ENCODE measurements at regions not wholly inside any gene's neighbourhood (a gene's known extent, or its start where the extent isn't known, plus 50 kb on each side); places are given as distances from the start of the nearest gene placed in this dataset.

DNA sequence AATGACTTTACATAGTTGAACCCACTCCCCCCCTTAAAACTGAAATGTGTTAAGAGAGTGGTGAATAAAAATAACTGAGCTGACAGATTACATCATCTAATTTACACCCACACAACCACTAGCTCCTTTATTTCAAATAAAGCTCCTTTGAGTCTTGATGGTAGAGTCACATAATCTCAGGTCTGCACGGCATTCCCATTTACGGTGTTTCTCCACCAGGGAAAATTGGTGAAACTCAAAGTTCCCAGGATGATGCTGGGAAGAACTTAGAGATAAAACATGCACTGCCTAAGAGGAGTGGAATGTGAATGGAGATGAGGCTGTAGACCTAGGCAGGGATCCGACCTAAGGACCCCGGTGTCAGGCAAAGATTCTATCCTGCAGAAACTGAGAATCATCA lies 727.8 kb upstream of the ADAMTS5 start:
- Histone ChIP-seq H3K27ac (no peak overlapping the region), H3K4me3 (no peak overlapping the region), H3K9me3 (no peaks in the 10 kb centered on the region), H3K36me3 (no peaks in the 10 kb centered on the region), H3K4me1 (no peaks in the 10 kb centered on the region), H3K27me3 (no peaks in the 10 kb centered on the region)
- TF ChIP-seq, protein P1, sequence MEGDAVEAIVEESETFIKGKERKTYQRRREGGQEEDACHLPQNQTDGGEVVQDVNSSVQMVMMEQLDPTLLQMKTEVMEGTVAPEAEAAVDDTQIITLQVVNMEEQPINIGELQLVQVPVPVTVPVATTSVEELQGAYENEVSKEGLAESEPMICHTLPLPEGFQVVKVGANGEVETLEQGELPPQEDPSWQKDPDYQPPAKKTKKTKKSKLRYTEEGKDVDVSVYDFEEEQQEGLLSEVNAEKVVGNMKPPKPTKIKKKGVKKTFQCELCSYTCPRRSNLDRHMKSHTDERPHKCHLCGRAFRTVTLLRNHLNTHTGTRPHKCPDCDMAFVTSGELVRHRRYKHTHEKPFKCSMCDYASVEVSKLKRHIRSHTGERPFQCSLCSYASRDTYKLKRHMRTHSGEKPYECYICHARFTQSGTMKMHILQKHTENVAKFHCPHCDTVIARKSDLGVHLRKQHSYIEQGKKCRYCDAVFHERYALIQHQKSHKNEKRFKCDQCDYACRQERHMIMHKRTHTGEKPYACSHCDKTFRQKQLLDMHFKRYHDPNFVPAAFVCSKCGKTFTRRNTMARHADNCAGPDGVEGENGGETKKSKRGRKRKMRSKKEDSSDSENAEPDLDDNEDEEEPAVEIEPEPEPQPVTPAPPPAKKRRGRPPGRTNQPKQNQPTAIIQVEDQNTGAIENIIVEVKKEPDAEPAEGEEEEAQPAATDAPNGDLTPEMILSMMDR (IDR thresholded peaks at IDR 0.05) = no peak
- no peak for DNase-seq (ENCODE audit: low spot score in 2 of 2)
- intact Hi-C loops (cut with DNase I) = no loop called here

DNA sequence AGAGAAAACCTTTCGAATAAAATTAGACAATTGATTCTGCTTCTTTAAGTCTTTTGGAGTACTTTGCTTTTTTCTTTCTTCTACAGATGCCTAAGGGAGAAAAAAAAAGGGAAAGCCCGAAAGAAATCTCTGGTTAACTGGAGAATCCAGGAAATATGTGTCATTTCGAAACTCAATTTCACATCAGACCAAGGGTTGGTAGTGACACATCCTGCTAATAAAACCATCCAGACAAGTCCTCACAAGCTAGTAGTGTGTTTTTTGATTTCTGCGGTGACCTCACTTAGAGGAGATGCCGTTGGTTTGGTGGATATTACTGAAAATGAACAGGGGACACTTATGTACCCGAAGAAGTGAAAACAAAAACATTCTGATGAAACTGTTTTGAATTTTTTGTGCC lies 726.5 kb upstream of the ADAMTS5 start:
- Histone ChIP-seq H3K4me1 (no peaks in the 10 kb centered on the region), H3K9me3 (no peaks in the 10 kb centered on the region), H3K36me3 (no peaks in the 10 kb centered on the region), H3K27ac (no peak overlapping the region), H3K4me3 (no peak overlapping the region), H3K27me3 (no peaks in the 10 kb centered on the region)
- intact Hi-C loops (cut with DNase I) = no loop called here
- DNase-seq (ENCODE audit: low spot score in 2 of 2) = no peak
- TF ChIP-seq, protein P1 (IDR thresholded peaks at IDR 0.05) = no peak

DNA sequence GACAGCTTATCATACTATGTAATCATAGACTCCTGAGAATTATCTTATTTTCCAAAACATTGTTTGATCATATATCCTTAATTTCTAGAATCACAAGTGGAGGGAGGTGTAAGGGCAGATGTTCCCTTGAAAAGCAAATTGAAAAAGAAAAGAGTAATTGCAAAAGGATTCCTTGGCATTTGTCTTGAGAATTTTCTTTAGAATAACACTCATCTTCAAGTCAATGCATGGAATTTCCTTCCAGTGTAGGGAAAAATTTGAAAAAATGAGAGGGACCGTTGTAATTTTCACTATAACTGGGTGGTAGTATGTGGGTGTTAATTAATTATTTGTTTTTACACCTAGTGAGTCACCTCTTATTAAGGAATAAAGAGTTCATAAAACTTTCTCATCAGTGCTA lies 724.6 kb upstream of the ADAMTS5 start:
- Histone ChIP-seq H3K36me3 (no peaks in the 10 kb centered on the region), H3K27ac (no peak overlapping the region), H3K4me1 (no peaks in the 10 kb centered on the region), H3K4me3 (no peak overlapping the region), H3K27me3 (no peaks in the 10 kb centered on the region), H3K9me3 (no peaks in the 10 kb centered on the region)
- intact Hi-C loops (cut with DNase I) = no loop called here
- no peak for DNase-seq (ENCODE audit: low spot score in 2 of 2)
- TF ChIP-seq, protein P1 (IDR thresholded peaks at IDR 0.05) = no peak

DNA sequence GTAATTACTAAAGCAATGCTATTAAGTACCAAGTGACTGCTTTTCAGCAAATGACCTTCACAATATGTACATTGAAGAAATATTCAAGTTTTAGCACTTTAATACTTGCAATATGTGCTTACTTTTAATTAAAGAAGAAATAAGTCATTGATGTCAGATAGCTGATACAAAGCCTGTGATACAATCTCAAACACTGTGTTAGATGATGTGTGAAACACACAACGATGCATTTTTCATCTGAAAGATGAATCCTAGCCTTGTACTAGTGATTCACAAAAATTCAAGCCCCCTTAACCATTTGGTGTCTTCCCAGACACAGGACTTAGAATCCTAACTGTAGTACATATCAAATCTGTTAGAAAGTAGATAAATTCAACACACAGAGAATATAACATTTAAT lies 724.1 kb upstream of the ADAMTS5 start:
- Histone ChIP-seq H3K27ac (no peak overlapping the region), H3K4me1 (no peaks in the 10 kb centered on the region), H3K4me3 (no peak overlapping the region), H3K36me3 (no peaks in the 10 kb centered on the region), H3K9me3 (no peaks in the 10 kb centered on the region), H3K27me3 (no peaks in the 10 kb centered on the region)
- TF ChIP-seq, protein P1 (IDR thresholded peaks at IDR 0.05) = no peak
- intact Hi-C loops (cut with DNase I) = no loop called here
- DNase-seq (ENCODE audit: low spot score in 2 of 2) = no peak

DNA sequence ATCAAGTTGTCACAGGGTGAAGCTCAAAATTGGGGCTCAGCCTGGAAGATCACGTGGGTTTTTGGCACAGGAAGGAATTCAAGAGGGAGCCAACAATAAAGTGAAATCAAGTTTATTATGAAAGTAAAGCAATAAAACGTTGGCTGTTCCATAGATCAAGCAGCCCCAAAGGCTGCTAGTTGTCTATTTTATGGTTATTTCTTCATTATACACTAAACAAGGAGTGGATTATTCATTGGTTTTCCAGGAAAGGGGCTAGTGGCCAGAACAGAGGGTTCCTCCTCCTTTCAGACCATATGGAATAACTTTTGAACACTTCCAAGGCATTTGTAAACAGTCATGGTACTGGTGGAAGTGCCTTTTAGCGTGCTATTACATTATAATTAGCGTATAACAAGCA lies 723.5 kb upstream of the ADAMTS5 start:
- DNase-seq (ENCODE audit: low spot score in 2 of 2) = no peak
- TF ChIP-seq, protein P1 (IDR thresholded peaks at IDR 0.05) = no peak
- Histone ChIP-seq H3K4me1 (no peaks in the 10 kb centered on the region), H3K9me3 (no peaks in the 10 kb centered on the region), H3K27ac (no peak overlapping the region), H3K4me3 (no peak overlapping the region), H3K36me3 (no peaks in the 10 kb centered on the region), H3K27me3 (no peaks in the 10 kb centered on the region)
- intact Hi-C loops (cut with DNase I) = no loop called here

DNA sequence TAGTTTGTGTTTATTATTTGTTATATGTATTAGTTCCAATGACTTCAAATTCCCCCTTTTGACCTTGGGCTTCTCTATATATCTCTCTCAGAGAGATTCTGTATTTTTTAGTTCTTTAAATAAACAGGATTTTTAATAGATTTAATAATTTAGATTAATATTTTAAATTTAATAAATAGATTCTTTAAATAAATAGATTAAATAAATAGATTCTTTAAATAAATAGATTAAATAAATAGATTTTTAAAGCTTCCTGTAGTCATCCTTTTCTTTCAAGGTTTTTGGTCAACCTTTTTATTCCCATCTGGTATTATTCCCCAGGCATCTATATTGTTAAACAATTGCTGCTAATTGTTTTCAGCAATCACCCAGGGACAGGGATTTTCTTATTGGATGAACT lies 721.9 kb upstream of the ADAMTS5 start:
- TF ChIP-seq, protein P1 (IDR thresholded peaks at IDR 0.05) = no peak
- intact Hi-C loops (cut with DNase I) = no loop called here
- DNase-seq (ENCODE audit: low spot score in 2 of 2) = no peak
- H3K4me1 ChIP-seq = no peaks in the 10 kb centered on the region
- no peaks in the 10 kb centered on the region for H3K36me3 ChIP-seq
- H3K27ac ChIP-seq = no peak overlapping the region
- no peak overlapping the region for H3K4me3 ChIP-seq
- H3K9me3 ChIP-seq = no peaks in the 10 kb centered on the region
- no peaks in the 10 kb centered on the region for H3K27me3 ChIP-seq
